Tibial artery (tissue), 4 donors: ENCODE measurements at regions not wholly inside any gene's neighbourhood (a gene's known extent, or its start where the extent isn't known, plus 50 kb on each side); places are given as distances from the start of the nearest gene placed in this dataset.

Source experiments
- DNase-seq, 2 donors: peaks; one replicate each; pipeline ENCODE4 v3.0.0-alpha.2; 2019
- H3K27ac ChIP-seq, 2 donors: fragments of 200-600 bp; sonication (generic) in 1 of 2; 1 replicate in 1 of 2; 2 replicates in 1 of 2; pipeline ENCODE4 v1.5.1; 2018 to 2019; ENCODE audit warnings: mild to moderate bottlenecking in 1 of 2
- H3K27me3 ChIP-seq, 2 donors: fragments of 200-600 bp; sonication (generic) in 1 of 2; one replicate each; pipeline versions ENCODE4 v1.5.1 to v1.6.0; 2016 to 2019
- H3K36me3 ChIP-seq, 3 donors: fragments of 200-600 bp; sonication (generic) in 2 of 3; one replicate each; pipeline ENCODE4 v1.5.1; 2016 to 2019; ENCODE audit warnings: mild to moderate bottlenecking in 2 of 3
- H3K4me1 ChIP-seq, 4 donors: fragments of 200-600 bp; sonication (generic) in 2 of 4; 1 replicate in 3 of 4; 2 replicates in 1 of 4; pipeline ENCODE4 v1.5.1; 2016 to 2019
- H3K4me3 ChIP-seq, 2 donors: fragments of 200-600 bp; sonication (generic) in 1 of 2; 1 replicate in 1 of 2; 2 replicates in 1 of 2; pipeline ENCODE4 v1.5.1; 2018 to 2019; ENCODE audit warnings: mild to moderate bottlenecking in 2 of 2
- H3K9me3 ChIP-seq, 3 donors: fragments of 200-600 bp; sonication (generic) in 1 of 3; one replicate each; pipeline ENCODE4 v1.5.1; 2016 to 2019
- CTCF ChIP-seq, 2 experiments: fragments of 200-600 bp in 1 of 2; fragments of 450-650 bp in 1 of 2; IDR thresholded peaks; one replicate each; pipeline ENCODE4 v1.5.1; 2017 to 2019; ENCODE audit warnings: antibody characterized with exemption in 2 of 2, mild to moderate bottlenecking in 1 of 2, moderate library complexity in 1 of 2
- intact Hi-C: fragments of 100-400 bp; cut with DNase I; formaldehyde crosslinking; loops from one replicate; pipeline ENCODE4 v1.15.0; 2023; ENCODE audit warnings: low total_unique reads

- H3K36me3 ChIP-seq = no peaks in the 10 kb centered on the region
- no peaks in the 10 kb centered on the region for H3K27me3 ChIP-seq
- no peaks in the 10 kb centered on the region for H3K9me3 ChIP-seq
- H3K27ac ChIP-seq = no peak overlapping the region
- H3K4me1 ChIP-seq = peaks cover 0 to 35% (median 13%) of the 10 kb centered on the region in 4 donors
- no peak overlapping the region for H3K4me3 ChIP-seq
- intact Hi-C loops = no loop called here
- no peak for TF ChIP-seq CTCF (IDR thresholded peaks at IDR 0.05)
- DNase-seq = no peak
These were observed 159.2 kb downstream of the DDX1 start for GRCh38 chr2:15750822-15751329.

- no peaks in the 10 kb centered on the region for H3K9me3 ChIP-seq
- TF ChIP-seq CTCF (IDR thresholded peaks at IDR 0.05) = no peak
- peaks cover 0 to 35% (median 13%) of the 10 kb centered on the region in 4 donors for H3K4me1 ChIP-seq
- no peaks in the 10 kb centered on the region for H3K36me3 ChIP-seq
- no peaks in the 10 kb centered on the region for H3K27me3 ChIP-seq
- H3K4me3 ChIP-seq = no peak overlapping the region
- H3K27ac ChIP-seq = no peak overlapping the region
- DNase-seq = no peak
- intact Hi-C loops = no loop called here
These were observed 159.8 kb downstream of the DDX1 start for GRCh38 chr2:15751477-15751876.

- no peak for DNase-seq
- Histone ChIP-seq H3K9me3 (no peaks in the 10 kb centered on the region), H3K4me3 (no peak overlapping the region), H3K4me1 (peaks cover 0 to 31% (median 11%) of the 10 kb centered on the region in 4 donors), H3K27me3 (no peaks in the 10 kb centered on the region), H3K27ac (no peak overlapping the region), H3K36me3 (no peaks in the 10 kb centered on the region)
- intact Hi-C loops = no loop called here
- no peak for TF ChIP-seq CTCF (IDR thresholded peaks at IDR 0.05)
These were observed 161.0 kb downstream of the DDX1 start for GRCh38 chr2:15752552-15753232.

GRCh38 chr2:15753233-15753798, 161.6 kb downstream of the DDX1 start:
- Histone ChIP-seq H3K36me3 (no peaks in the 10 kb centered on the region), H3K9me3 (no peaks in the 10 kb centered on the region), H3K27me3 (no peaks in the 10 kb centered on the region), H3K4me3 (no peak overlapping the region), H3K27ac (no peak overlapping the region), H3K4me1 (peaks cover 0 to 26% (median 11%) of the 10 kb centered on the region in 4 donors)
- no peak for DNase-seq
- TF ChIP-seq CTCF (IDR thresholded peaks at IDR 0.05) = no peak
- intact Hi-C loops = no loop called here

- DNase-seq = no peak
- Histone ChIP-seq H3K4me1 (peaks cover 0 to 19% (median 11%) of the 10 kb centered on the region in 4 donors), H3K9me3 (no peaks in the 10 kb centered on the region), H3K27ac (no peak overlapping the region), H3K4me3 (no peak overlapping the region), H3K36me3 (no peaks in the 10 kb centered on the region), H3K27me3 (no peaks in the 10 kb centered on the region)
- TF ChIP-seq CTCF (IDR thresholded peaks at IDR 0.05) = no peak
- intact Hi-C loops = no loop called here
These were observed 162.4 kb downstream of the DDX1 start for GRCh38 chr2:15753811-15754702.
